Endothelial cell of umbilical vein (primary cell): ENCODE measurements at regions not wholly inside any gene's neighbourhood (a gene's known extent, or its start where the extent isn't known, plus 50 kb on each side); places are given as distances from the start of the nearest gene placed in this dataset.

ENCODE experiments used
- EZH2 ChIP-seq: IDR thresholded peaks from 2 replicates; pipeline ENCODE4 v1.6.1; 2012; ENCODE audit warnings: borderline replicate concordance, low read depth, mild to moderate bottlenecking, moderate library complexity, low read length, inconsistent platforms; ENCODE audit not compliant: severe bottlenecking
- JUN ChIP-seq: IDR thresholded peaks from 2 replicates; pipeline ENCODE4 v1.6.1; 2011; ENCODE audit warnings: borderline replicate concordance, low read depth; ENCODE audit not compliant: insufficient read length, insufficient read depth
- POLR2A ChIP-seq: IDR thresholded peaks from 2 replicates; pipeline ENCODE4 v1.6.1; 2012; ENCODE audit warnings: low read depth, mild to moderate bottlenecking, control low read depth, low read length
- POLR2AphosphoS5 ChIP-seq: IDR thresholded peaks from 2 replicates; pipeline ENCODE4 v1.6.1; 2012; ENCODE audit warnings: low read depth, mild to moderate bottlenecking, control low read depth, low read length, moderate library complexity; ENCODE audit not compliant: insufficient read depth
- TF ChIP-seq, protein P1 (sequence below), 2 donors: IDR thresholded peaks; 1 replicate in 1 of 2; 2 replicates in 1 of 2; pipeline ENCODE4 v1.5.1; 2011; ENCODE audit warnings: low read length in 2 of 2, mild to moderate bottlenecking in 2 of 2, moderate library complexity in 2 of 2, control low read depth in 1 of 2, inconsistent platforms in 1 of 2, low read depth in 1 of 2; ENCODE audit not compliant: insufficient read depth in 1 of 2; ENCODE audit errors: extremely low read depth in 1 of 2

- TF ChIP-seq JUN (no peak), POLR2A (no peak), EZH2 (no peak), POLR2AphosphoS5 (no peak)
- TF ChIP-seq, protein P1, sequence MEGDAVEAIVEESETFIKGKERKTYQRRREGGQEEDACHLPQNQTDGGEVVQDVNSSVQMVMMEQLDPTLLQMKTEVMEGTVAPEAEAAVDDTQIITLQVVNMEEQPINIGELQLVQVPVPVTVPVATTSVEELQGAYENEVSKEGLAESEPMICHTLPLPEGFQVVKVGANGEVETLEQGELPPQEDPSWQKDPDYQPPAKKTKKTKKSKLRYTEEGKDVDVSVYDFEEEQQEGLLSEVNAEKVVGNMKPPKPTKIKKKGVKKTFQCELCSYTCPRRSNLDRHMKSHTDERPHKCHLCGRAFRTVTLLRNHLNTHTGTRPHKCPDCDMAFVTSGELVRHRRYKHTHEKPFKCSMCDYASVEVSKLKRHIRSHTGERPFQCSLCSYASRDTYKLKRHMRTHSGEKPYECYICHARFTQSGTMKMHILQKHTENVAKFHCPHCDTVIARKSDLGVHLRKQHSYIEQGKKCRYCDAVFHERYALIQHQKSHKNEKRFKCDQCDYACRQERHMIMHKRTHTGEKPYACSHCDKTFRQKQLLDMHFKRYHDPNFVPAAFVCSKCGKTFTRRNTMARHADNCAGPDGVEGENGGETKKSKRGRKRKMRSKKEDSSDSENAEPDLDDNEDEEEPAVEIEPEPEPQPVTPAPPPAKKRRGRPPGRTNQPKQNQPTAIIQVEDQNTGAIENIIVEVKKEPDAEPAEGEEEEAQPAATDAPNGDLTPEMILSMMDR (IDR thresholded peaks at IDR 0.05; ENCODE audit: extremely low read depth in 1 of 2, insufficient read depth in 1 of 2, low read depth in 1 of 2, low read length in 2 of 2), result no peak
These were observed 50.1 kb upstream of the GDF10 start for GRCh38 chr10:47249881-47250280.
